Spinal cord (tissue), 9 donors: ENCODE measurements at regions not wholly inside any gene's neighbourhood (a gene's known extent, or its start where the extent isn't known, plus 50 kb on each side); places are given as distances from the start of the nearest gene placed in this dataset.

ENCODE experiments used
- DNase-seq, 6 donors: peaks; one replicate each; pipeline versions ENCODE4 v3.0.0 to v3.0.0-alpha.2; 2013 to 2015; ENCODE audit warnings: low spot score in 6 of 6, low read depth in 4 of 6
- H3K27ac ChIP-seq: one replicate; pipeline ENCODE4 v1.5.1; 2013; ENCODE audit warnings: low read depth, low read length, control low read depth
- H3K27me3 ChIP-seq: one replicate; pipeline ENCODE4 v1.6.1; 2013; ENCODE audit warnings: low read length; ENCODE audit not compliant: control insufficient read depth, insufficient read depth
- H3K36me3 ChIP-seq: one replicate; pipeline ENCODE4 v1.6.1; 2013; ENCODE audit warnings: low read length; ENCODE audit not compliant: control insufficient read depth, insufficient read depth
- H3K4me1 ChIP-seq: one replicate; pipeline ENCODE4 v1.6.1; 2013; ENCODE audit warnings: low read length; ENCODE audit not compliant: control insufficient read depth, insufficient read depth
- H3K4me3 ChIP-seq: one replicate; pipeline ENCODE4 v1.5.1; 2013; ENCODE audit warnings: low read depth, low read length, control low read depth
- H3K9me3 ChIP-seq: one replicate; pipeline ENCODE4 v1.6.1; 2013; ENCODE audit warnings: low read length; ENCODE audit not compliant: control insufficient read depth, insufficient read depth
- WGBS: methylation state at CpG from one replicate; pipeline ENCODE4 v1.1.5; 2013; ENCODE audit warnings: missing lambda C conversion rate; ENCODE audit not compliant: insufficient coverage; 5-methylcytosine and 5-hydroxymethylcytosine counted together
- donor health status: healthy.

- no peaks in the 10 kb centered on the region for H3K9me3 ChIP-seq
- no peak overlapping the region for H3K27ac ChIP-seq
- no peak overlapping the region for H3K4me3 ChIP-seq
- peaks cover 54% of the 10 kb centered on the region for H3K4me1 ChIP-seq
- WGBS = 89% methylated on average over 6 of the region's 10 CpGs
- no peak for DNase-seq
- H3K36me3 ChIP-seq = no peaks in the 10 kb centered on the region
- H3K27me3 ChIP-seq = no peaks in the 10 kb centered on the region
Observed at GRCh38 chr9:134550584-134550983, 91.0 kb upstream of the COL5A1 start.

GRCh38 chr9:134551176-134551575 is 90.4 kb upstream of the COL5A1 start:
- Histone ChIP-seq H3K4me1 (peaks cover 49% of the 10 kb centered on the region), H3K27me3 (no peaks in the 10 kb centered on the region), H3K4me3 (no peak overlapping the region), H3K36me3 (no peaks in the 10 kb centered on the region), H3K9me3 (no peaks in the 10 kb centered on the region), H3K27ac (no peak overlapping the region)
- WGBS = 94% methylated on average over 23 of the region's 23 CpGs
- DNase-seq = no peak

GRCh38 chr9:134551644-134552348 is 89.8 kb upstream of the COL5A1 start:
- Histone ChIP-seq H3K4me3 (no peak overlapping the region), H3K9me3 (no peaks in the 10 kb centered on the region), H3K27me3 (no peaks in the 10 kb centered on the region), H3K4me1 (peaks cover 46% of the 10 kb centered on the region), H3K36me3 (no peaks in the 10 kb centered on the region), H3K27ac (no peak overlapping the region)
- peak in 2 of 6 donors; percentile 20 to 47 for DNase-seq
- 40% methylated on average over 20 of the region's 24 CpGs for WGBS

- H3K27ac ChIP-seq = no peak overlapping the region
- WGBS = 84% methylated on average over 7 of the region's 9 CpGs
- no peaks in the 10 kb centered on the region for H3K27me3 ChIP-seq
- H3K4me1 ChIP-seq = peaks cover 41% of the 10 kb centered on the region
- no peak overlapping the region for H3K4me3 ChIP-seq
- H3K36me3 ChIP-seq = no peaks in the 10 kb centered on the region
- H3K9me3 ChIP-seq = no peaks in the 10 kb centered on the region
- DNase-seq = no peak
Observed at GRCh38 chr9:134552349-134552990, 89.1 kb upstream of the COL5A1 start.

DNA sequence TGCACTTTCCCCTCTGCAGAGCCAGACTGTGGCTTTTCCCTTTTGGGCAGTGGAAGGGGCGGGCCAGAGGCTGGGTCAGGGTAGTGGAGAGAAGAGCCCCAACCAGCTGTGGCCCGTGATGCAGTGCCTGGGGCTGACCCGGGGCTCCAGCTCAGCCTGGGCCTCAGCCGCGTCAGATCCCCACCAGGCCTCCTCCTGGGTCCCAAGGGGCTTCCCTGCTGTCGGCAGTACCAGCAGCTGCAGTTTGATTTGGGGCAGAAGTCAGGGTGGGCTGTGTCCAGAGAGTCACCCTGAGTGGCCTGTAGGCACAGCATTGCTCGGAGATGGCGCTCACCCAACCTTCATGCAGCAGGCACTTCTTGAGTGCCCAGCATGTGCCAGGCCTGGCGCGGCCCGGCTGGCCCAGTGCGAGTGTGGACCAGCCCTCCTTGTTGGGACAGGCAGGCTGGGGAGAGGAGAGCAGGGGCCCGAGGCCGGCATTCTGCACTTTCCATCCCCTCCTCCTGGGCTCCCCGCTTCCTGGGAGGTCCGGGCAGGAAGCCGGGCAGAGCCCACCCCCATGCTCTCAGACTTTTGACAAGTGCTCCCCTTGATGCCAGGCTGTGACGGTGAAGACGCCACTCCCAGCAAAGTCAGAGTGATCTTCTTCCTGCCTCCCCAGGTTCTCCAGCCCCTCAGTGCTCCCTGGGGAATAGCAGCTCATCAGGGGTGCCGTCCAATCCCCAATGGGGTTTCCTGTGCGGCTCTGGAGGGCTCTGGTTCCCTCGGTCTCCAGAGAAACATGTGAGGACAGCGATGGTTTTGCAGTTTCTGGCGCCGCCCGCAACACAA is 88.3 kb upstream of the COL5A1 start:
- DNase-seq = no peak
- H3K36me3 ChIP-seq = no peaks in the 10 kb centered on the region
- H3K27me3 ChIP-seq = no peaks in the 10 kb centered on the region
- WGBS = 63% methylated on average over 21 of the region's 26 CpGs
- H3K9me3 ChIP-seq = no peaks in the 10 kb centered on the region
- no peak overlapping the region for H3K4me3 ChIP-seq
- H3K27ac ChIP-seq = no peak overlapping the region
- H3K4me1 ChIP-seq = peaks cover 34% of the 10 kb centered on the region

DNA sequence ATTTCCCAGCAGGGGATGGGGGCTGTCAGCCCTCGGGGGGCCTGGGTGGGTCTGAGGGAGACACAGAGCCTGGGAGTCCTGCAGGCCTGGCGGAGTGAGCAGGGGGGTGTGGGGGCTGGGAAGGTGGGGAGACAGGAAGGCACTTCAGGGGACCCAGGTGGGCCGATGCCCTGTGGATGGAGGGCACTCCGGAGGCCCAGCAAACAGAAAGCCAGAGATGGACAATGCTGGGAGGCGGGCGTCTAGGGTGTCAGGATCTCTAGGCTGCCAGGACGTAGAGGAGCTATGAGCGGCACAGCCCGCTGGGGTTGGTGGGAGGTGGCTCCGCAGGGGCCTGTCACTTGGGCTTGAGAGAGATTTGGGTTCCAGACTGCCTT is 87.6 kb upstream of the COL5A1 start:
- no peaks in the 10 kb centered on the region for H3K27me3 ChIP-seq
- no peak overlapping the region for H3K27ac ChIP-seq
- H3K4me1 ChIP-seq = peaks cover 33% of the 10 kb centered on the region
- H3K9me3 ChIP-seq = no peaks in the 10 kb centered on the region
- DNase-seq = no peak
- no peak overlapping the region for H3K4me3 ChIP-seq
- H3K36me3 ChIP-seq = no peaks in the 10 kb centered on the region
- 89% methylated on average over 10 of the region's 10 CpGs for WGBS

- Histone ChIP-seq H3K4me1 (peaks cover 33% of the 10 kb centered on the region), H3K36me3 (no peaks in the 10 kb centered on the region), H3K27ac (no peak overlapping the region), H3K4me3 (no peak overlapping the region), H3K27me3 (no peaks in the 10 kb centered on the region), H3K9me3 (no peaks in the 10 kb centered on the region)
- DNase-seq = no peak
- 83% methylated on average over 19 of the region's 22 CpGs for WGBS
Observed at GRCh38 chr9:134554373-134555093, 87.1 kb upstream of the COL5A1 start.

- peaks cover 33% of the 10 kb centered on the region for H3K4me1 ChIP-seq
- H3K9me3 ChIP-seq = no peaks in the 10 kb centered on the region
- WGBS = 97% methylated on average over 9 of the region's 9 CpGs
- no peaks in the 10 kb centered on the region for H3K36me3 ChIP-seq
- no peak for DNase-seq
- H3K27me3 ChIP-seq = no peaks in the 10 kb centered on the region
- no peak overlapping the region for H3K4me3 ChIP-seq
- H3K27ac ChIP-seq = no peak overlapping the region
Observed at GRCh38 chr9:134555094-134555650, 86.4 kb upstream of the COL5A1 start.

DNA sequence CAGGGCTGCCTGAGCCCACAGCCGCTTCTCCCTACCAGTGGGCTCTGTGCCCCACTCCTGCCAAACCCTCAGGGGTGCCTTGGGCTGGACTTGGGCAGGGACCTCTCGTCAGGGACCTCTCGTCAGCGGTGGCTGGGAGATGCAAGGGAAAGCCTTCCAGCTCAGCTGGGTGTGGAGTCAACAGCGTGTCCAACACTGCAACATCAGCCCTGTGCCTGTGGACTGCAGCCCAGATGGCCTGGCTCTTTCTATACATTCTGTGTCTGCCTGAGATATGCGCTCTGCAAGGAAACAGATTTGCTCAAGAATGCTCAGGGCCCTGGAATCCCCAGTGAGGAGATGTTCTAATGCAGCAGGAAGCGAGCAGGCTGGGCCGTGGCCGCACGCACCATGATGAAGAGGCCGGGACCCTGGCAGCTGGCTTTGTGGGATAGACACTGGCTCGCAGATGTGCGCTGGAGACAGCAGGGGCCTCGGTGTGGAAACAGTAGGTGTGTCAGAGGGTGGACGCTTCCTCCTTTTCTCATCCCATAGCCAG is 85.0 kb upstream of the COL5A1 start:
- Histone ChIP-seq H3K9me3 (no peaks in the 10 kb centered on the region), H3K27me3 (no peaks in the 10 kb centered on the region), H3K36me3 (no peaks in the 10 kb centered on the region), H3K4me1 (peaks cover 33% of the 10 kb centered on the region), H3K27ac (no peak overlapping the region), H3K4me3 (no peak overlapping the region)
- WGBS = 55% methylated on average over 10 of the region's 15 CpGs
- peak in 2 of 6 donors; percentile 27 to 40 for DNase-seq
